C4-2B (cell line): ENCODE measurements at regions not wholly inside any gene's neighbourhood (a gene's known extent, or its start where the extent isn't known, plus 50 kb on each side); places are given as distances from the start of the nearest gene placed in this dataset.

Source experiments
- CTCF ChIP-seq: fragments of 450-650 bp; conservative IDR thresholded peaks from 2 replicates; pipeline ENCODE4 v1.5.1; 2017; ENCODE audit warnings: mild to moderate bottlenecking
- ZFX ChIP-seq: fragments of 450-650 bp; IDR thresholded peaks from 2 replicates; pipeline ENCODE4 v1.6.1; 2017

GRCh38 chr11:115590254-115590653 lies 86.0 kb upstream of the CADM1 start:
- TF ChIP-seq CTCF (no peak), ZFX (no peak)
